Large intestine (tissue), 3 donors: ENCODE measurements at regions not wholly inside any gene's neighbourhood (a gene's known extent, or its start where the extent isn't known, plus 50 kb on each side); places are given as distances from the start of the nearest gene placed in this dataset.

Experiments used
- DNase-seq, 2 donors: peaks; one replicate each; pipeline versions ENCODE4 v3.0.0 to v3.0.0-alpha.2; 2013
- H3K27ac ChIP-seq: one replicate; pipeline ENCODE4 v1.5.1; 2013; ENCODE audit warnings: low read length
- H3K27me3 ChIP-seq: 2 replicates; pipeline ENCODE4 v1.6.1; 2013; ENCODE audit warnings: low read length; ENCODE audit not compliant: control insufficient read depth, insufficient read depth
- H3K36me3 ChIP-seq: 2 replicates; pipeline ENCODE4 v1.6.1; 2013; ENCODE audit warnings: low read length; ENCODE audit not compliant: control insufficient read depth, insufficient read depth
- H3K4me1 ChIP-seq: one replicate; pipeline ENCODE4 v1.6.1; 2013; ENCODE audit warnings: low read length; ENCODE audit not compliant: control insufficient read depth, insufficient read depth
- H3K4me3 ChIP-seq: one replicate; pipeline ENCODE4 v1.5.1; 2013; ENCODE audit warnings: low read length
- H3K9me3 ChIP-seq: one replicate; pipeline ENCODE4 v1.6.1; 2013; ENCODE audit warnings: mild to moderate bottlenecking, low read depth, low read length, moderate library complexity; ENCODE audit not compliant: control insufficient read depth
- WGBS: methylation state at CpG from one replicate; pipeline ENCODE4 v1.1.5; 2013; ENCODE audit warnings: low lambda C conversion rate; ENCODE audit not compliant: insufficient coverage; 5-methylcytosine and 5-hydroxymethylcytosine counted together

DNA sequence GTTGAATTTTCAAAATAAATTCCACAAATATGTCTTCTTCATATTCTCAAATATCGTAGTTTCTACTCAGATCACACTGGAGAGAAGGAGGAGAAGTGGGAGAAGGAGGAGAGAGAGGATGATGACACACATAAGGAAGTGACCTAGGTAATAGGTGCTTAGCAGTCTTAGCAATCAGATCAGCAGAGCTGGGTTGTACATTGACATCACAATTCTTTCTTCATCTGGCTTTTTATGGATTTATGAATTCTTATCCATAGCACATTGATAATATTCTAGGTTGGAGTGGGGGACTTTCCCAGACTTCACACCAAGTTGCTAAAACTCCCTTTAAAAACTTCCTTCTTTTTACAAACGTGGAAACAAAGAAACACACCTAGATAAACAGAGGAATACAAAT is 86.9 kb downstream of the FGF9 start:
- H3K27me3 ChIP-seq = no peaks in the 10 kb centered on the region
- peak; percentile 59 to 85 for DNase-seq
- H3K36me3 ChIP-seq = no peaks in the 10 kb centered on the region
- no peak overlapping the region for H3K4me3 ChIP-seq
- no peaks in the 10 kb centered on the region for H3K9me3 ChIP-seq
- H3K4me1 ChIP-seq = peaks cover 37% of the 10 kb centered on the region
- WGBS = 0% methylated on average over 1 of the region's 2 CpGs
- H3K27ac ChIP-seq = peak overlapping the region; percentile 87

- Histone ChIP-seq H3K27ac (peak overlapping the region; percentile 87), H3K4me1 (peaks cover 37% of the 10 kb centered on the region), H3K27me3 (no peaks in the 10 kb centered on the region), H3K9me3 (no peaks in the 10 kb centered on the region), H3K4me3 (no peak overlapping the region), H3K36me3 (no peaks in the 10 kb centered on the region)
- WGBS = no CpG with 5 or more reads among the region's 5 CpGs
- DNase-seq = peak in 1 of 2 donors; percentile 68
Observed at GRCh38 chr13:21758441-21758840, 87.6 kb downstream of the FGF9 start.

DNA sequence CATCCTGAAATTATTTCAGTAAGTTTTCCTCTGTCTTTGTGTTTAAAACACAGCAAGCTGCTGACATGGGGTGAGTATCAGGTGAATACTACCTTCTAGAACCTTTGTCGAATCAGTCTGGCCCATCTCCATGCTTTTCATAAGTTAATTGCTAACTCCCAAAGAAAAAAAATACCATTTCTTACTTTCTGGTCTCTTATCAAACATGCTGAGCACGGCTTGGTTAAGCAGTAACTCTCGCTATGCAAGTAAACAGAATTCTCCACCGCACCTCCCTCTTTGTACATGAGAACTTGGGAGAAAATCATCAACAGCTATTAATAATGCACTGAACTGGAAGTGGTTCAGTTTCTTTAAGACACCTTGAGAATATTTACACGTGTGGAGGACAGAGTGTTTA is 88.6 kb downstream of the FGF9 start:
- H3K9me3 ChIP-seq = no peaks in the 10 kb centered on the region
- DNase-seq = peak; percentile 48 to 78
- WGBS = 20% methylated on average over 1 of the region's 5 CpGs
- no peaks in the 10 kb centered on the region for H3K27me3 ChIP-seq
- H3K27ac ChIP-seq = peak overlapping the region; percentile 87
- H3K4me1 ChIP-seq = peaks cover 37% of the 10 kb centered on the region
- no peak overlapping the region for H3K4me3 ChIP-seq
- H3K36me3 ChIP-seq = no peaks in the 10 kb centered on the region

- no peaks in the 10 kb centered on the region for H3K36me3 ChIP-seq
- H3K4me3 ChIP-seq = no peak overlapping the region
- H3K27ac ChIP-seq = peak overlapping the region; percentile 87
- H3K4me1 ChIP-seq = peaks cover 37% of the 10 kb centered on the region
- no CpG with 5 or more reads among the region's 6 CpGs for WGBS
- no peaks in the 10 kb centered on the region for H3K27me3 ChIP-seq
- no peak for DNase-seq
- H3K9me3 ChIP-seq = no peaks in the 10 kb centered on the region
Observed at GRCh38 chr13:21759911-21760310, 89.0 kb downstream of the FGF9 start.

GRCh38 chr13:21761770-21762169 is 90.9 kb downstream of the FGF9 start:
- no peak overlapping the region for H3K4me3 ChIP-seq
- peak; percentile 58 to 74 for DNase-seq
- peaks cover 37% of the 10 kb centered on the region for H3K4me1 ChIP-seq
- no peaks in the 10 kb centered on the region for H3K9me3 ChIP-seq
- no peaks in the 10 kb centered on the region for H3K27me3 ChIP-seq
- WGBS = 24% methylated on average over 2 of the region's 5 CpGs
- no peak overlapping the region for H3K27ac ChIP-seq
- H3K36me3 ChIP-seq = no peaks in the 10 kb centered on the region

DNA sequence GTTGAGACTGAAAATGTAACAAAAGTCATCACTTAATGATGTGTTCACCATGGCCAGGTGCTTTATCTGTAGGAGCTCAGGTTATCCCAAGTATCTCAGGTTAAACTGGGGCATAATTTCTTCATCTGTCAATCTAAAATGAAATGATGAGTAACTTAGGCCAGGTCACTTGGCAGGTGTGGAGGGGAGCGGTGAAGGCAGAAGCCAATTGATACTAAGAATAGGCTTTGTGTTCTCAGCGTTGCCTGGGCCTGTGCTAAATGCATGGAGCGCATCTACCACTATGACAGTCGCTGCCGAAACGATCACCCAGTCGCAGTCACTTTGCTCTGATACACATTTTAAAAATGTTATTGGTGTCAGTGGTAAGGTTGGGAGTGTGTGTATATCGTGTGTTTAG is 91.6 kb downstream of the FGF9 start:
- no peak for DNase-seq
- WGBS = no CpG with 5 or more reads among the region's 8 CpGs
- peaks cover 31% of the 10 kb centered on the region for H3K4me1 ChIP-seq
- no peaks in the 10 kb centered on the region for H3K36me3 ChIP-seq
- no peak overlapping the region for H3K27ac ChIP-seq
- no peak overlapping the region for H3K4me3 ChIP-seq
- no peaks in the 10 kb centered on the region for H3K27me3 ChIP-seq
- no peaks in the 10 kb centered on the region for H3K9me3 ChIP-seq

DNA sequence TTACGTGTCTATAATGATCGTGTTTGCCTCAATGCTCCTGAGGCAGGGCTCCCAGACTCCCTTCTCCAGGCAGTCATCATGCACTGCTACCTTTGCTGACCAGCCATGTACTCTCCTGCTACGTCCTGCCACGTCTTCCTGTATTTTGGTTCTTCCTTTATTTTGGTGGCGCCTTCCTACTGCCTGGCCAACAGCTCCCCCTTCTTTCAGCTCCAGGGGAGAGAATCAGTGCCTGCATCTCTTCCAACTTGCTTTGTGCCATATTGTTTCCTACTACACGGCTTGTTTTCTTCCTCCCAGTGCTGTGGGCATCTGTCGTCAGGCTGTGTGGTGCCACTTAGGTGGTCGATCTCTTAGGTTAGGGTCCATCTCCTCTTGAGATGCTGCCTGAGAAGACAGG is 96.2 kb downstream of the FGF9 start:
- H3K36me3 ChIP-seq = no peaks in the 10 kb centered on the region
- 100% methylated on average over 3 of the region's 8 CpGs for WGBS
- H3K27ac ChIP-seq = no peak overlapping the region

GRCh38 chr13:21771075-21771474 is 100.2 kb downstream of the FGF9 start:
- Histone ChIP-seq H3K27me3 (no peaks in the 10 kb centered on the region), H3K9me3 (no peaks in the 10 kb centered on the region), H3K4me3 (no peak overlapping the region), H3K27ac (no peak overlapping the region), H3K36me3 (no peaks in the 10 kb centered on the region), H3K4me1 (no peaks in the 10 kb centered on the region)
- DNase-seq = no peak
- no CpG with 5 or more reads among the region's 1 CpG for WGBS

More for the DNA sequence above, 96.2 kb downstream of the FGF9 start:
- H3K4me3 ChIP-seq = no peak overlapping the region
- no peaks in the 10 kb centered on the region for H3K27me3 ChIP-seq
- peaks cover 6% of the 10 kb centered on the region for H3K4me1 ChIP-seq
- no peaks in the 10 kb centered on the region for H3K9me3 ChIP-seq
- DNase-seq = no peak

- 100% methylated on average over 1 of the region's 1 CpG for WGBS
- no peak for DNase-seq
Observed at GRCh38 chr13:21777166-21777565, 106.3 kb downstream of the FGF9 start.

GRCh38 chr13:21777813-21778212 is 106.9 kb downstream of the FGF9 start:
- WGBS = no CpG with 5 or more reads among the region's 3 CpGs
- no peaks in the 10 kb centered on the region for H3K27me3 ChIP-seq
- H3K4me3 ChIP-seq = no peak overlapping the region

More at GRCh38 chr13:21777166-21777565, 106.3 kb downstream of the FGF9 start:
- no peak overlapping the region for H3K4me3 ChIP-seq
- no peaks in the 10 kb centered on the region for H3K9me3 ChIP-seq
- H3K27ac ChIP-seq = no peak overlapping the region
- H3K27me3 ChIP-seq = no peaks in the 10 kb centered on the region
- H3K36me3 ChIP-seq = no peaks in the 10 kb centered on the region
- peaks cover 1% of the 10 kb centered on the region for H3K4me1 ChIP-seq

DNA sequence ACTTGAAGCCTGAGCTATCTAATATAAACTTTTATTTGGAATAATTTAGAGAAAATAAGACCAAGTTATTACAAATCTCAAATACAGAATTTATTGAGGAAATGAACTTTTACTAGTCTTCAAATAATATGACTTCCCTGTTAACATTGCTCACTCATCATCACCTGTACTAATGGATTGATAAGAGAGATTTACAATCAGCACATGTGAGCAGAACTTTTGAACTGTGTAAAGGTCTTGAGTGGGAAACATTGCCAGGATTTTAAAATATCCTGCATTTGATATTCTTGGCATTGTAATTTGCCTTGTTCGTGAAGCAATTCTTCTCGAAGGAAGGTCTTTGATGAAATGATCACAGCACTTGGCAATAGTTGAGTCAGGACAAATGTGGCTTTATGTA is 111.9 kb downstream of the FGF9 start:
- H3K27ac ChIP-seq = peak overlapping the region; percentile 55

More at GRCh38 chr13:21777813-21778212, 106.9 kb downstream of the FGF9 start:
- Histone ChIP-seq H3K9me3 (no peaks in the 10 kb centered on the region), H3K27ac (no peak overlapping the region), H3K36me3 (no peaks in the 10 kb centered on the region), H3K4me1 (peaks cover 5% of the 10 kb centered on the region)
- DNase-seq = no peak

More for the DNA sequence above, 111.9 kb downstream of the FGF9 start:
- H3K9me3 ChIP-seq = no peaks in the 10 kb centered on the region
- WGBS = 50% methylated on average over 1 of the region's 2 CpGs
- H3K4me1 ChIP-seq = peaks cover 9% of the 10 kb centered on the region
- H3K27me3 ChIP-seq = no peaks in the 10 kb centered on the region
- no peaks in the 10 kb centered on the region for H3K36me3 ChIP-seq
- H3K4me3 ChIP-seq = no peak overlapping the region
- DNase-seq = peak in 1 of 2 donors; percentile 54
